ENCODE measurements at regions not wholly inside any gene's neighbourhood (a gene's known extent, or its start where the extent isn't known, plus 50 kb on each side); places are given as distances from the start of the nearest gene placed in this dataset.

GRCh38 chr4:19429684-19430083 is 822.0 kb upstream of the SLIT2 start:
- no peaks in the 10 kb centered on the region for H3K4me1 ChIP-seq
- no peak for DNase-seq
- TF ChIP-seq POLR2A (IDR thresholded peaks at IDR 0.05): no peak
- TF ChIP-seq, protein P1, sequence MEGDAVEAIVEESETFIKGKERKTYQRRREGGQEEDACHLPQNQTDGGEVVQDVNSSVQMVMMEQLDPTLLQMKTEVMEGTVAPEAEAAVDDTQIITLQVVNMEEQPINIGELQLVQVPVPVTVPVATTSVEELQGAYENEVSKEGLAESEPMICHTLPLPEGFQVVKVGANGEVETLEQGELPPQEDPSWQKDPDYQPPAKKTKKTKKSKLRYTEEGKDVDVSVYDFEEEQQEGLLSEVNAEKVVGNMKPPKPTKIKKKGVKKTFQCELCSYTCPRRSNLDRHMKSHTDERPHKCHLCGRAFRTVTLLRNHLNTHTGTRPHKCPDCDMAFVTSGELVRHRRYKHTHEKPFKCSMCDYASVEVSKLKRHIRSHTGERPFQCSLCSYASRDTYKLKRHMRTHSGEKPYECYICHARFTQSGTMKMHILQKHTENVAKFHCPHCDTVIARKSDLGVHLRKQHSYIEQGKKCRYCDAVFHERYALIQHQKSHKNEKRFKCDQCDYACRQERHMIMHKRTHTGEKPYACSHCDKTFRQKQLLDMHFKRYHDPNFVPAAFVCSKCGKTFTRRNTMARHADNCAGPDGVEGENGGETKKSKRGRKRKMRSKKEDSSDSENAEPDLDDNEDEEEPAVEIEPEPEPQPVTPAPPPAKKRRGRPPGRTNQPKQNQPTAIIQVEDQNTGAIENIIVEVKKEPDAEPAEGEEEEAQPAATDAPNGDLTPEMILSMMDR (IDR thresholded peaks at IDR 0.05): no peak
- no peaks in the 10 kb centered on the region for H3K36me3 ChIP-seq
- H3K27me3 ChIP-seq: no peaks in the 10 kb centered on the region
- no peak overlapping the region for H3K27ac ChIP-seq
- peaks cover 0 to 32% (median 8%) of the 10 kb centered on the region in 12 donors for H3K9me3 ChIP-seq
- 50 to 64% (median 59%) methylated on average over 4 of the region's 4 CpGs for WGBS, 4 donors
- no peak for ATAC-seq
- H3K4me3 ChIP-seq: no peak overlapping the region
- intact Hi-C loops (cut with DNase I): no loop called here

GRCh38 chr4:19425146-19425545 is 826.6 kb upstream of the SLIT2 start:
- Histone ChIP-seq H3K4me1 (no peaks in the 10 kb centered on the region), H3K36me3 (no peaks in the 10 kb centered on the region), H3K27ac (no peak overlapping the region), H3K27me3 (no peaks in the 10 kb centered on the region), H3K9me3 (peaks cover 0 to 19% (median 3%) of the 10 kb centered on the region in 12 donors), H3K4me3 (no peak overlapping the region)
- DNase-seq (no peak), ATAC-seq (no peak)
- intact Hi-C loops (cut with DNase I): no loop called here
- TF ChIP-seq POLR2A (IDR thresholded peaks at IDR 0.05): no peak
- TF ChIP-seq, protein P1 (IDR thresholded peaks at IDR 0.05): no peak

DNA sequence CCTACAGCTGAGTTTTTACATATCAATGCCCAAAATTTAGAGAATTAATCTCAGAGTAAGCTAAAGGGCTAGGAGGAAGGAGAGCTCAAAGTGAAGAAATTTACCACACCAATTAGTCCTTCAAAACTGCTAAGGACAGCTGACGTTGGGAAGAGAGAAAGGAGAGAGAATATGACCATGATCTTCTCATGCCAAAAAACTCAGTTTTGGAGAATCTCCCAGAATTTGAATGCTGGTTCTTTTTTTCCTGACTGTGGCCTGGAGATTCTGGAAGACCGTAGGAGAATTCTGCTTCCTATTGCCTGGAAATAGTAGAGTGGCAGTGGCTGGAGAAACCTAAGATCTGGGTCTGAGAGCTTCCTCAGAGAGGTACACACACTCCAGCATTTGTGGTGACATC is 834.4 kb upstream of the SLIT2 start:
- no peaks in the 10 kb centered on the region for H3K27me3 ChIP-seq
- no peaks in the 10 kb centered on the region for H3K36me3 ChIP-seq
- TF ChIP-seq, protein P1 (IDR thresholded peaks at IDR 0.05): no peak
- no peak for TF ChIP-seq POLR2A (IDR thresholded peaks at IDR 0.05)
- WGBS, 4 donors: 24 to 33% (median 26%) methylated on average over 2 of the region's 2 CpGs
- H3K4me3 ChIP-seq: no peak overlapping the region
- no peaks in the 10 kb centered on the region for H3K4me1 ChIP-seq
- DNase-seq: no peak
- peaks cover 0 to 10% (median 0%) of the 10 kb centered on the region in 12 donors for H3K9me3 ChIP-seq
- no peak for ATAC-seq
- intact Hi-C loops (cut with DNase I): no loop called here
- H3K27ac ChIP-seq: no peak overlapping the region

GRCh38 chr4:19416146-19416545 is 835.6 kb upstream of the SLIT2 start:
- TF ChIP-seq POLR2A (IDR thresholded peaks at IDR 0.05): no peak
- TF ChIP-seq, protein P1 (IDR thresholded peaks at IDR 0.05): no peak
- peaks cover 0 to 10% (median 0%) of the 10 kb centered on the region in 12 donors for H3K9me3 ChIP-seq
- no peaks in the 10 kb centered on the region for H3K4me1 ChIP-seq
- H3K27ac ChIP-seq: no peak overlapping the region
- intact Hi-C loops (cut with DNase I): no loop called here
- no peaks in the 10 kb centered on the region for H3K36me3 ChIP-seq
- DNase-seq (no peak), ATAC-seq (no peak)
- no peaks in the 10 kb centered on the region for H3K27me3 ChIP-seq
- H3K4me3 ChIP-seq: no peak overlapping the region

All from heart left ventricle (tissue), 16 donors.